ENCODE measurements at regions not wholly inside any gene's neighbourhood (a gene's known extent, or its start where the extent isn't known, plus 50 kb on each side); places are given as distances from the start of the nearest gene placed in this dataset.
"Not testable (repeated sequence)": the region's sequence is repeated elsewhere in the genome, so short reads cannot be mapped to it uniquely, and the experiment has no call there.

- in situ Hi-C loops (cut with HindIII; ENCODE audit: low sequenced_read_pairs): no loop called here
Observed at GRCh38 chr10:124155781-124156435, 62.5 kb upstream of the CHST15 start.

DNA sequence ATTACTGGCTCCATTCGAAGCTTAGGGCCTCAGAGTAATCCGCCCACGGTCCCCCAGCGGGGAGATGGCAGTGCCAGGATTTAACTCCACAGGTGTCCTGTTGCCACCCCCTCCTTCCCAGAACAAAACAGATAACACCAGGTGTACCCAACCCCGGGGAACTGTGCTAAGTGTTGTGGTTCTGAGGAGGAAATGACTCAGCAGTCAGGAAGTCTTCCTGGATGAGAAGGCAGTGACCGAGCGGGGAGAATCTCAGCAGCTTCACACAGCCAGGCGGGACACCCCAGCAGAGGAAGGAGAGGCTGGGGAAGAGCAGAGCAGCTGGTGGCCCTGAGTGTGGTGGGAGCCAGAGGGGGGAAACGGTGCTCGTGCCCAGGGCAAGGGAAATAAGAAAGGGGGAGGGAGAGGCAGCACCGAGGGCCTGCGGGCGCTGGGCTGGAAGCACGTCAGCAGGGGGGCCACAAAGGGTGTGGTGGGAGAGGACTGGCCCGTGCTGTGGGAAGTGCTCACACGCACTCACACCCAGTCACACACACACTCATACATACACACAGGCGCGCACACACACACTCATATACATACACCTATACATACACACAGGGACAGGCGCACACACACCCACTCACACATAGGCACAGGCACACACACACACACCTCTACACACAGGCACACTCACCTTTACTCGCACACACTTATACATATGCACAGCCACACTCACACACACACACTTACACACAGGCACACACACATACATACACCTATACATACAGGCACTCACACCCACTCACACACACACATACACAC is 59.8 kb upstream of the CHST15 start:
- in situ Hi-C loops (cut with HindIII; ENCODE audit: low sequenced_read_pairs): loop anchor here (5.0 kb wide), 1 partner anchor 84 kb away; no protein-coding TSS in a partner anchor

GRCh38 chr10:124152139-124153022 is 59.0 kb upstream of the CHST15 start:
- in situ Hi-C loops (cut with HindIII; ENCODE audit: low sequenced_read_pairs): loop anchor here (5.0 kb wide), 1 partner anchor 85 kb away; no protein-coding TSS in a partner anchor

DNA sequence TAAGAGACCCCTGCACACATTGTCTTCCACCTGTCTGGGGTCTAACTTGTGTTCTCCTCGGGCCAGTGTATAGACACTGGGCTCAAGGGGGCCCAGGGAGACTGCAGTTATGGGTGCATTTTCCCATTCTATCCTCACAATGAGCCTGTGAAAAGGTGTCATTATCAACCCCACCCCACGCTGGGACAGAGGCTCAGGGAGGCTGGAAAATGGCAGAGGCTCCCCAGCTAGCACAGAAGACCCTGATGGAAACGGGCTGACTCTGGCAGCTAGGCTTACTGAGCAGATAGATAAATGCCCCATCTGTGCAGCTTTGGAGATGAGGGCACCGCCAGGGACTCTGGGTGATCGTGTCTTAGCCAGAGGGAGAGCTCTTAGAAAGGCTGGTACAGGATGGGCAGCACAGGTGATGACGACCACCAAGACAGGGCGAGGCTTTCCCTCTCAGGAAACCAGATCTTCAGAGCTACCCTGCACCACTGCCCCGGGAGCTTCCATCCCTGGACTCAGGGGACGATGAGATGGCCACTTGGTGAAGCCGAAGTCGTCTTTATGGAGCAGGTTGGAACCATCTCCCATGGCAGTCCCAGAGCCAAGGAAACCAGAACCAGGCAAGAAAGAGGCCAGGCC is 58.2 kb upstream of the CHST15 start:
- in situ Hi-C loops (cut with HindIII; ENCODE audit: low sequenced_read_pairs): loop anchor here (5.0 kb wide), 1 partner anchor 86 kb away; no protein-coding TSS in a partner anchor

DNA sequence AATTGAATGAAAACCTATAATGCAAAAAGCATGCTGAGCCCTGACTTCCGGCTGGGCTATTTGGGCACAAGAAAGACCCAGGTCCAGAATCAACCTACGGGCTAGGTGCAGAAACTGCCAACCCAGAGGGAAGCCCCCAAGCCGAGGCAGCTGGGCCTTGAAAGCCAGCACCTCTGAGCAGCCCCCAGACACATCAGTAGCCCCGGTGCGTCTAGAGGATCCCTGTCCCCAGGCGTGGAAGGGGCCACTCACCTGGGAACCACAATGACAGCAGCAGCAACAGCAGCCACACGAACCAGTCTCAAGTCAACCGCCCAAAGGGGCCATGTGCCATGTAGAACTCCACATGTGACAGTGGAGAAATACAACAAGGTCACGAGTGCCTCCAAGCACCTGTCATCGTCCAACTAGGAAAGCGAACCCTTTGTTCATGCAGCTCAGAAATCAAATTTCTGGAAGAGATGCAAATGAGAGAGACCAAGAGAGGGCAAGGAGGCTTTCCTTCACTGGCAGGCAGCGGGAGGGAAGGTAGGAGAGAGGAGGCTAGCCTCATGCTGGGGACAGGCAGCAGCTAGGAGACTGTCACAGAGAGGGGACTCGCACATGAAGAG is 57.5 kb upstream of the CHST15 start:
- in situ Hi-C loops (cut with HindIII; ENCODE audit: low sequenced_read_pairs): loop anchor here (5.0 kb wide), 1 partner anchor 86 kb away; no protein-coding TSS in a partner anchor

- in situ Hi-C loops (cut with HindIII; ENCODE audit: low sequenced_read_pairs): loop anchor here (5.0 kb wide), 1 partner anchor 87 kb away; no protein-coding TSS in a partner anchor
Observed at GRCh38 chr10:124150189-124150806, 56.9 kb upstream of the CHST15 start.

DNA sequence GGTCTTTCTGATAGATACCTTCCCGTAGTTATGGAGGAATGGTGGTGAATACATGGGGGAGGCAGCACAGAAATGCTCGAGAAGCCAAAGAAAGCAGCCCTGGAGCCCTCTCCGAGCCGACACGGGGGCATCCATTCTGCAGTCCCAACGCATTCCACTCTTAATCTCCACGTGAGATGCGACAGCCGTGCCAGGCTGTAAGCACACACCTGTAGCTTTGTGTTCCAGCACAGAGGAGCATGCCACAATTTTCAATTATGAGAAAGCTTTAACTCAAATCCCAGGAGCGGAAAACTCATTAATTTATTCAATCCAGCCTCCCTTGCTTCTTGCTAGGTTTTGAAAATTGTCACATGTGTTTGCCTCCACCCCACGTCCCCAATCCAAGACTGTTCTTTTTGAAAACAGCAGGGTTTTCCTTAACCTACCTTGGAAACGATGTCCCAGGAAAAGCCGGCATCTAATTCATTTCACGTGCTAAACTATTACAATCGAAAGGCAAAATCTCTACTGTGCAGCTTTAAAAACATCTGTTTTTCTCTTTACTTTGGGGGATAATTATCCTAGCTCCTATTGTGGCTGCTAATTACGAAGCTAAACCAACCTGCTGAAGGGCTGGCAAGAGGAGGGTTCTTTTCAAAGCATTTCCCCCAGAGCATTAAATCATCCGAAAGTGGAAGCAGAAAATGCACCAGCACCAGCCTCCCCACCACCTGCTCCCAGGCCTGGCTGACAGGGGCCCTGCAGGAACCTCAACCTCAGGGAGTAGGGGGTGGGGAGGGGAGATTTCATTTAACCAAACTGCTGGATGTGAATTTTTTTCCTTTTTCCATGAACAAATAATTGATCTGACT is 56.0 kb upstream of the CHST15 start:
- in situ Hi-C loops (cut with HindIII; ENCODE audit: low sequenced_read_pairs): loop anchor here (5.0 kb wide), 1 partner anchor 88 kb away; no protein-coding TSS in a partner anchor

DNA sequence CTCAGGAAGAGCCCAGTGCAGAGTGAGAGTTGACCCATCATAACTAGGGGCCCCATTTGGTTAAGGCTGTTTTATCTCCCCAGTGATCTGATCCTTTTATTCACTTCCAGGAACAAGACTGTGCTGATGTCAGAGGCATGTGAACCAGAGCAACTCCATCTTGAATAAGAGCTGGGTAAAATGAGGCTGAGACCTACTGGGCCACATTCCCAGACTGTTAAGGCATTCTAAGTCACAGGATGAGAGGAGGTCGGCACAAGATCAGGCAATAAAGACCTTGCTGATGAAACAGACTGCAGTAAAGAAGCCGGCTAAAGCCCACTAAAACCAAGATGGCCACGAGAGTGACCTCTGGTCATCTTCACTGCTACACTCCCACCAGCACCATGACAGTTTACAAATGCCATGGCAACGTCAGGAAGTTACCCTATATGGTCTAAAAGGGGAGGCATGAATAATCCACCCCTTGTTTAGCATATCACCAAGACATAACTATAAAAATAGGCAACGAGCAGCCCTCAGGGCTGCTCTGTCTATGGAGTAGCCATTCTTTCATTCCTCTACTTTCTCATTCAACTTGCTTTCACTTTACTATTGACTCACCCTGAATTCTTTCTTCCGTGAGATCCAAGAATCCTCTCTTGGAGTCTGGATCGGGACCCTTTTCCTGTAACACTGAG is 55.3 kb upstream of the CHST15 start:
- in situ Hi-C loops (cut with HindIII; ENCODE audit: low sequenced_read_pairs): not testable (repeated sequence)

DNA sequence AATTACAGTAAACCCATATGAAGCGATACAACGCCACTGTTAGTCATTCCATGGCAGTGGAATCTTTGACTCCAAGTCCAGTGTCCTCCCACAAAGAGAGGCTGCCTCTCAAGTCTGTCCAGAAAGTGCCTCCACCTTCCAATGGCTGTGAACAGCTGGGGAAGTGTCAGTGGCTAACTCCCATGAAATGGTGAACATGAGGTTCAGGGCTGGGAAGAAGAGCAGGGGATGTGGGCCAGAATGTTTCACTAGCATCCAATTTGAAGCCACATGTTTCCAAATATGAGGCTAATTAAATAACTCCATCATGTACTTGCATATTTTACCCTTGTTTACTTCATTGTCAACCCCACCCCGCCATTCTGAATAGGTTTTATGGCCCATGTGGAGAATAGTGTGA is 53.1 kb upstream of the CHST15 start:
- in situ Hi-C loops (cut with HindIII; ENCODE audit: low sequenced_read_pairs): no loop called here

DNA sequence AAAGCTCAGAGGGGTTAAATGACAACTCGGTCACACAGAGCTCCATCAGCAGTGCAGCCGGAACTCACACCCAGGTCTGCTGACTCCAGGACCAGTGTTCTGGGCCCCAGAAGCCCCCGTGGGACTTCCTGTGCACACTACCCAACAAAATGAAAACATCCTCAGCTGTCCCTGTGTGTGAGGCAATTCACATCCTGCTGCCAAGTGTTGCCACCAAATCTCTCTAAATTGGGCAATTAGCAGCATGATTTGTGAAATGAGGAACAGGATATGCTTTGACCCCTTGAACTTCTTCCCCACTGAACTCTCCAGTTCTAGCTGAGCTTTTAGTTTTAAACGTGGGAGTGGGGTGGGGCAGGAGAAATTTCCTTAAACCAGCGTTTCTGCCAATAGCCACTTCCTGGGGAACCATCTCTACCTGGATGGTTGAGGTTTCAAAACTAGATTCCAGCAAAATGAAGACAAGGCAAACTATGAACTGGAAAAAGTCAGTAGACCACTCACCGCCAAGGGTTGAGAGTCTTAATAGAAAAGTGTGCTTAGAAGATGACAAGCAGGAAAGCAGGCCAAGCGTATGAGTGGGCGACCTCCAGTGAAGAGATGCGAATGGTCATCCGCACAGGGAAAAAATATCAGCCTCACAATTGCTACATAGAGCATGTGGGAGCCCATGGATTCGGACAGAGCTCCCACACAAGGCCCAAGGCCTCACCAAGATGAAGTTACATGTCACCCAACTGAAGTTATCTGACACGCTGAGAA is 51.9 kb upstream of the CHST15 start:
- in situ Hi-C loops (cut with HindIII; ENCODE audit: low sequenced_read_pairs): no loop called here

GRCh38 chr10:124144536-124144935 is 51.1 kb upstream of the CHST15 start:
- in situ Hi-C loops (cut with HindIII; ENCODE audit: low sequenced_read_pairs): loop anchor here (5.0 kb wide), 2 partner anchors 63 to 72 kb away; no protein-coding TSS in a partner anchor

DNA sequence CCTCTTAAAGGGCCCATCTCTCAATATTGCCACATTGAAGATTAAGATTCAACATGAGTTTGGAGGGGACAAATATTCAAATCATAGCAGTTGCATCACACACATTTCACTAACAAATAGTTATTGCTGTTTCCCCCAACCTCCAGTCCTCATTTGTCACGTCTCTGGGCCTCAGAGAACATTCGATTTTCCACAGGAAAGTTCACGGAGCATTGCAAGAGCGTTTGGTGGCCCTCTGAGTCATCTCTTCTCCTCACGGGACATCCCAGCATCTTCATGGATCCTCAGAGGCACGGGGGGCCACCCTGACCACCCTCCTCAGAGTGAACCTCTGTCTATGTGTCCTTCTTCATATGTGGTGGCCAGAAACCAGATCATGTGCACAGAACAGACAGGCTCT is 50.3 kb upstream of the CHST15 start:
- in situ Hi-C loops (cut with HindIII; ENCODE audit: low sequenced_read_pairs): loop anchor here (5.0 kb wide), 2 partner anchors 64 to 71 kb away; no protein-coding TSS in a partner anchor
